ENCODE measurements at regions not wholly inside any gene's neighbourhood (a gene's known extent, or its start where the extent isn't known, plus 50 kb on each side); places are given as distances from the start of the nearest gene placed in this dataset.
"Not testable (repeated sequence)": the region's sequence is repeated elsewhere in the genome, so short reads cannot be mapped to it uniquely, and the experiment has no call there.

- no peak overlapping the region for H3K4me3 ChIP-seq (ENCODE audit: low read depth, low read length)
- no peak for TF ChIP-seq CTCF (IDR thresholded peaks at IDR 0.05; ENCODE audit: insufficient read depth, low read length)
- DNase-seq (ENCODE audit: low read depth): no peak
Observed at GRCh38 chr5:37933576-37933975, 93.7 kb upstream of the GDNF start.

DNA sequence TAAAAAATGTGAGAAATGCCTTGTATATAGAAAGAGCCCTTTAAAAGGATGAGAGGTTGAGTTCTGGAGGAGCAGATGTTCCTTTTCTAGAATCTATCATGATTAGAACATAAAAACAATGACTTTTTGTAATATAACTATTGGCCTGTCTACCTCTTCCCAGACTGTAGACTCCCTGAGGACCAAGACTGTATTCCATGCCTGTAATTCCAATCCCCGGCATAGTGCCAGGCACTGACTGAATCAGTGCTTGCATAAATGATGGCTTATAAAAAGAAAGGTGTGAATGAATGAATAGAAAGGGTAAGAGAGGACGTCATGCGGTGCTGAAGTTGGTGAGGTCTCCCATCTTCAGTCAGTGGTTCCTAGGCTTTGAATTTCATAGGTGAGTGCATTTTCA lies 92.6 kb upstream of the GDNF start:
- TF ChIP-seq CTCF (IDR thresholded peaks at IDR 0.05; ENCODE audit: insufficient read depth, low read length): no peak
- DNase-seq (ENCODE audit: low read depth): no peak
- H3K4me3 ChIP-seq (ENCODE audit: low read depth, low read length): no peak overlapping the region

DNA sequence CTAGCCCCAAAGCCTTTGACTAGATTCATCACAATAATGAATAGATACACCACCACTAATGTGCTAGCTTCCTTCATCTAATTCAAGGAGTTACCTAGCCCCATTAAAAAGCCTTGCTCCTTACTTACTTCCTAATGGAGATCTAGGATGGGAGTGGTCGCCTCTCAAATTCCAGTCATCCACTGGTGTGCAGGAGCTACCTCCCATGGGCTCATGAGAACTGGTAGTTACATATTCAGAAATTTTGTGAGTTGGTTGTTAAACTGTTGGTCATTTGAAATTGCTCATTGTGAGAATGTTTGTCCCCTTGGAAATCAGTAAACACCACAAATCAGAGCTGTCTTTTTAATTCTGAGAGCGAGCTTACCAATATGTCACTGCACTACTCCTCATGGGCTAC lies 91.7 kb upstream of the GDNF start:
- no peak for TF ChIP-seq CTCF (IDR thresholded peaks at IDR 0.05; ENCODE audit: insufficient read depth, low read length)
- DNase-seq (ENCODE audit: low read depth): no peak
- H3K4me3 ChIP-seq (ENCODE audit: low read depth, low read length): no peak overlapping the region

DNA sequence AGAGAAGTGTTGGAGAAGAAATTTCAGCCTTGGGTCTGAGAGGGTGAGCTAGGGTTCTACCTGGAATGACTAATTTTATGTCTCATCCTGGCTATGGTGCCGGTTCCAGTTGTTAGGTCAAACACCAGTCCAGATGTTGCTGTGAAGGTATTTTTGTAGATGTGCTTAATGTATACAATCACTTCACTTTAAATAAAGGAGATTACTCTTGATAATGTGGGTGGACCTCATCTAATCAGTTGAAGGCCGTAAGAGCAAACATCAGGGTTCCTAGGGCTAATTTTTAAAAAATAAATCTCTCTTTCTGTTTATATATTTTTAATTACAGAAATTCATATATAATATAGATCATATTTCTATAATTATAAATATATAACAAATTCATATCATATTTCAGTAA lies 90.5 kb upstream of the GDNF start:
- H3K4me3 ChIP-seq (ENCODE audit: low read depth, low read length): no peak overlapping the region
- no peak for TF ChIP-seq CTCF (IDR thresholded peaks at IDR 0.05; ENCODE audit: insufficient read depth, low read length)
- no peak for DNase-seq (ENCODE audit: low read depth)

GRCh38 chr5:37929791-37930190 lies 90.0 kb upstream of the GDNF start:
- no peak for DNase-seq (ENCODE audit: low read depth)
- TF ChIP-seq CTCF (IDR thresholded peaks at IDR 0.05; ENCODE audit: insufficient read depth, low read length): no peak
- no peak overlapping the region for H3K4me3 ChIP-seq (ENCODE audit: low read depth, low read length)

GRCh38 chr5:37927753-37928152 lies 87.9 kb upstream of the GDNF start:
- H3K4me3 ChIP-seq (ENCODE audit: low read depth, low read length); DNase-seq (ENCODE audit: low read depth): not testable (repeated sequence)

DNA sequence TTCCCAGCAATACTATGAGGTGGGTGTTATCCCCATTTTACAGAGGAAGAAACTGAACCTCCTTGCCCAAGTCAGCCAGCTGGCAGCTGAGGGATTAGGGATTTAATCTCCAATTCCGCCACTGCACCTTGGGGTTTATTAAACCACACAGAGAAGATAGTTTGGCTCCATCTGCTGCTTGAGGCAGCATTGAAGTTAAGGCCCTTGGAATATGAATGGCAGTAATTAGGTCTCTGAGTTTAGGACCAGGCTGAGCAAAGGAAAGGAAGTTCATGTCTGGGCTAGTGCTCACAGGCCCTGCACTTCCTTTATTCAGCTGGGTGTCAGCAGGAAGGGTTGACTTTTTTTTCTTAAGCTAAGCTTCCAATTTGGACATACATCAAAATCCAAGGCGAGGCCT lies 86.9 kb upstream of the GDNF start:
- peak; percentile 13 for DNase-seq (ENCODE audit: low read depth)
- TF ChIP-seq CTCF (IDR thresholded peaks at IDR 0.05; ENCODE audit: insufficient read depth, low read length): no peak
- H3K4me3 ChIP-seq (ENCODE audit: low read depth, low read length): no peak overlapping the region

Measured in fibroblast of the aortic adventitia (primary cell).